ENCODE measurements at regions not wholly inside any gene's neighbourhood (a gene's known extent, or its start where the extent isn't known, plus 50 kb on each side); places are given as distances from the start of the nearest gene placed in this dataset.

- no peak overlapping the region for H2AFZ ChIP-seq (ENCODE audit: low read length)
- peaks cover 4% of the 10 kb centered on the region; the same call in 1 of the 2 replicates for H3K27me3 ChIP-seq (ENCODE audit: insufficient read depth, low read length)
- H4K5ac ChIP-seq (ENCODE audit: insufficient read length, low read depth, low read length): no peak overlapping the region
- no peak overlapping the region for H3K9ac ChIP-seq (ENCODE audit: extremely low read depth, insufficient read length, low read length)
- H2AK5ac ChIP-seq (ENCODE audit: insufficient read length, low read length): no peak overlapping the region
- Mint-ChIP-seq H3K36me3 (ENCODE audit: insufficient read depth in 1 of 3, low read depth in 3 of 3) (no peaks in the 10 kb centered on the region), H3K4me3 (no peak overlapping the region), H3K27ac (no peak overlapping the region), H3K27me3 (ENCODE audit: low read depth) (peaks cover 63% of the 10 kb centered on the region), H3K9me3 (peaks cover 3% of the 10 kb centered on the region in 2 experiments; a peak in 4 of 5 replicates), H3K4me1 (peaks cover 14 to 17% of the 10 kb centered on the region in 2 experiments)
- no peak overlapping the region for H4K8ac ChIP-seq (replicated peaks; ENCODE audit: insufficient read length, low read depth, low read length)
- H3K79me1 ChIP-seq (ENCODE audit: insufficient read depth, low read depth, low read length, poor library complexity, severe bottlenecking): no peaks in the 10 kb centered on the region
- no CpG with 5 or more reads among the region's 1 CpG for WGBS (ENCODE audit: extremely low coverage, insufficient read length, low lambda C conversion rate)
- H3K27ac ChIP-seq (ENCODE audit: insufficient read length, low read depth, low read length): no peak overlapping the region
- no peak overlapping the region for H3K4ac ChIP-seq (ENCODE audit: low read depth, low read length)
- no peak overlapping the region for H3K18ac ChIP-seq (ENCODE audit: insufficient read length, low read depth, low read length)
- no peak for TF ChIP-seq CTCF (conservative IDR thresholded peaks at IDR 0.05)
- H2BK12ac ChIP-seq (ENCODE audit: insufficient read length, low read depth, low read length): no peak overlapping the region
- no peak overlapping the region for H2BK120ac ChIP-seq (ENCODE audit: low read depth, low read length, poor library complexity, severe bottlenecking)
- H3K9me3 ChIP-seq (ENCODE audit: control insufficient read depth, low read depth, low read length): no peaks in the 10 kb centered on the region
- H3K79me2 ChIP-seq (ENCODE audit: insufficient read depth, low read length): no peaks in the 10 kb centered on the region
- H2BK5ac ChIP-seq (ENCODE audit: insufficient read length, low read length): no peak overlapping the region
- H2BK20ac ChIP-seq (ENCODE audit: low read depth, low read length, poor library complexity, severe bottlenecking): no peak overlapping the region
- H3T11ph ChIP-seq (ENCODE audit: low read length): no peak overlapping the region
- no peak overlapping the region for H2BK15ac ChIP-seq (ENCODE audit: low read depth, low read length)
- H3K14ac ChIP-seq (ENCODE audit: insufficient read depth, low read length): no peak overlapping the region
- no peak overlapping the region for H3K4me2 ChIP-seq (ENCODE audit: insufficient read depth, insufficient read length, low read length)
- DNase-seq: no peak
- H3K56ac ChIP-seq (ENCODE audit: insufficient read length, low read depth, low read length): no peak overlapping the region
- no peaks in the 10 kb centered on the region for H3K23me2 ChIP-seq (ENCODE audit: insufficient read length, low read depth, low read length, poor library complexity, severe bottlenecking)
- H4K20me1 ChIP-seq (ENCODE audit: control insufficient read depth, insufficient read depth, insufficient read length): no peaks in the 10 kb centered on the region
- H3K4me1 ChIP-seq (ENCODE audit: insufficient read depth, low read length): no peaks in the 10 kb centered on the region
- no peak overlapping the region for H4K91ac ChIP-seq (ENCODE audit: insufficient read length, low read depth, low read length)
- H3K23ac ChIP-seq (ENCODE audit: insufficient read length, low read depth, low read length): no peak overlapping the region
Measured at GRCh38 chr20:4578375-4578774, 107.9 kb upstream of the PRNP start.

Measured in H9 (cell line).